ENCODE measurements at regions not wholly inside any gene's neighbourhood (a gene's known extent, or its start where the extent isn't known, plus 50 kb on each side); places are given as distances from the start of the nearest gene placed in this dataset.

GRCh38 chr11:112731538-112731937 lies 229.7 kb upstream of the NCAM1 start:
- DNase-seq (ENCODE audit: low spot score): no peak
- TF ChIP-seq CTCF (IDR thresholded peaks at IDR 0.05): no peak
- no peaks in the 10 kb centered on the region for H3K4me1 Mint-ChIP-seq (ENCODE audit: low read depth)
- no peak overlapping the region for H3K4me3 Mint-ChIP-seq (ENCODE audit: unreplicated experiment)
- no peak overlapping the region for H3K27ac Mint-ChIP-seq (ENCODE audit: unreplicated experiment)
- peaks cover 20% of the 10 kb centered on the region for H3K27me3 Mint-ChIP-seq (ENCODE audit: low read depth)
- H3K9me3 Mint-ChIP-seq (ENCODE audit: low read depth): no peaks in the 10 kb centered on the region
- H3K36me3 Mint-ChIP-seq (ENCODE audit: low read depth): no peaks in the 10 kb centered on the region

- Mint-ChIP-seq H3K4me1 (ENCODE audit: low read depth) (no peaks in the 10 kb centered on the region), H3K27me3 (ENCODE audit: low read depth) (peaks cover 20% of the 10 kb centered on the region), H3K4me3 (ENCODE audit: unreplicated experiment) (no peak overlapping the region), H3K36me3 (ENCODE audit: low read depth) (no peaks in the 10 kb centered on the region), H3K9me3 (ENCODE audit: low read depth) (no peaks in the 10 kb centered on the region), H3K27ac (ENCODE audit: unreplicated experiment) (no peak overlapping the region)
- no peak for TF ChIP-seq CTCF (IDR thresholded peaks at IDR 0.05)
- DNase-seq (ENCODE audit: low spot score): no peak
These were observed 229.2 kb upstream of the NCAM1 start for GRCh38 chr11:112732031-112732430.

- no peak for TF ChIP-seq CTCF (IDR thresholded peaks at IDR 0.05)
- no peak for DNase-seq (ENCODE audit: low spot score)
- peaks cover 19% of the 10 kb centered on the region for H3K27me3 Mint-ChIP-seq (ENCODE audit: low read depth)
- no peak overlapping the region for H3K27ac Mint-ChIP-seq (ENCODE audit: unreplicated experiment)
- no peaks in the 10 kb centered on the region for H3K36me3 Mint-ChIP-seq (ENCODE audit: low read depth)
- no peaks in the 10 kb centered on the region for H3K9me3 Mint-ChIP-seq (ENCODE audit: low read depth)
- no peak overlapping the region for H3K4me3 Mint-ChIP-seq (ENCODE audit: unreplicated experiment)
- H3K4me1 Mint-ChIP-seq (ENCODE audit: low read depth): no peaks in the 10 kb centered on the region
These were observed 227.0 kb upstream of the NCAM1 start for GRCh38 chr11:112734207-112734606.

GRCh38 chr11:112735470-112735869 lies 225.8 kb upstream of the NCAM1 start:
- H3K9me3 Mint-ChIP-seq (ENCODE audit: low read depth): no peaks in the 10 kb centered on the region

GRCh38 chr11:112744041-112744440 lies 217.2 kb upstream of the NCAM1 start:
- DNase-seq (ENCODE audit: low spot score): no peak
- no peaks in the 10 kb centered on the region for H3K4me1 Mint-ChIP-seq (ENCODE audit: low read depth)
- H3K9me3 Mint-ChIP-seq (ENCODE audit: low read depth): no peaks in the 10 kb centered on the region
- no peak overlapping the region for H3K4me3 Mint-ChIP-seq (ENCODE audit: unreplicated experiment)
- H3K36me3 Mint-ChIP-seq (ENCODE audit: low read depth): no peaks in the 10 kb centered on the region
- H3K27me3 Mint-ChIP-seq (ENCODE audit: low read depth): peaks cover 51% of the 10 kb centered on the region
- no peak for TF ChIP-seq CTCF (IDR thresholded peaks at IDR 0.05)
- H3K27ac Mint-ChIP-seq (ENCODE audit: unreplicated experiment): no peak overlapping the region

More at GRCh38 chr11:112735470-112735869, 225.8 kb upstream of the NCAM1 start:
- DNase-seq (ENCODE audit: low spot score): no peak
- TF ChIP-seq CTCF (IDR thresholded peaks at IDR 0.05): no peak
- Mint-ChIP-seq H3K27me3 (ENCODE audit: low read depth) (peaks cover 19% of the 10 kb centered on the region), H3K27ac (ENCODE audit: unreplicated experiment) (no peak overlapping the region), H3K4me3 (ENCODE audit: unreplicated experiment) (no peak overlapping the region), H3K4me1 (ENCODE audit: low read depth) (no peaks in the 10 kb centered on the region), H3K36me3 (ENCODE audit: low read depth) (no peaks in the 10 kb centered on the region)

Measured in chondrocyte (in vitro differentiated cells).